WTC11 (cell line): ENCODE measurements at regions not wholly inside any gene's neighbourhood (a gene's known extent, or its start where the extent isn't known, plus 50 kb on each side); places are given as distances from the start of the nearest gene placed in this dataset.

Experiments used
- ATAC-seq: fragments of 200-7000 bp; cut with Tn5 transposase; 2 replicates; pipeline ENCODE4 v1.10.0; 2021; ENCODE audit warnings: mild to moderate bottlenecking, moderate library complexity
- CTCF ChIA-PET: fragments of 300-600 bp; sonication (Branson Sonifier 250); formaldehyde crosslinking; loops from one replicate; lab custom pipeline; 2021; ENCODE audit warnings: antibody characterized with exemption; lab: Charles Lee
- POLR2A ChIA-PET: fragments of 350-600 bp; sonication (Branson Sonifier 250); formaldehyde crosslinking; loops from one replicate; lab custom pipeline; 2021; ENCODE audit warnings: antibody characterized with exemption; lab: Charles Lee
- DNase-seq: peaks from one replicate; pipeline ENCODE4 v3.0.0; 2021; ENCODE audit warnings: low spot score
- H3K27ac Mint-ChIP-seq: 2 replicates; pipeline ENCODE4 v1.8.0; 2021; ENCODE audit warnings: mixed read lengths
- H3K27me3 Mint-ChIP-seq: 2 replicates; pipeline ENCODE4 v1.8.0; 2021; ENCODE audit warnings: low read depth, mild to moderate bottlenecking, moderate library complexity, mixed read lengths
- H3K36me3 Mint-ChIP-seq: 2 replicates; pipeline ENCODE4 v1.8.0; 2021; ENCODE audit warnings: mixed read lengths
- H3K4me1 Mint-ChIP-seq: 2 replicates; pipeline ENCODE4 v1.8.0; 2022; ENCODE audit warnings: mixed read lengths
- H3K4me3 Mint-ChIP-seq: 2 replicates; pipeline ENCODE4 v1.8.0; 2021; ENCODE audit warnings: mild to moderate bottlenecking, moderate library complexity, mixed read lengths
- H3K9me3 Mint-ChIP-seq: 2 replicates; pipeline ENCODE4 v1.8.0; 2021; ENCODE audit warnings: mixed read lengths
- ARID4B ChIP-seq: sonication (generic); formaldehyde crosslinking; IDR thresholded peaks from 2 replicates; pipeline ENCODE4 v1.8.0; 2023; ENCODE audit warnings: missing genetic modification reagents, mild to moderate bottlenecking, borderline replicate concordance
- ATF6 ChIP-seq: sonication (generic); formaldehyde crosslinking; IDR thresholded peaks from 2 replicates; pipeline ENCODE4 v1.8.1; 2023; ENCODE audit warnings: mild to moderate bottlenecking, missing genetic modification reagents
- CBFB ChIP-seq: sonication (generic); formaldehyde crosslinking; IDR thresholded peaks from 2 replicates; pipeline ENCODE4 v1.8.1; 2022; ENCODE audit warnings: mild to moderate bottlenecking, low read depth, missing genetic modification reagents
- CREM ChIP-seq: sonication (generic); formaldehyde crosslinking; IDR thresholded peaks from 2 replicates; pipeline ENCODE4 v1.8.1; 2022; ENCODE audit warnings: mild to moderate bottlenecking, missing genetic modification reagents, moderate library complexity
- E2F4 ChIP-seq: sonication (generic); formaldehyde crosslinking; IDR thresholded peaks from 2 replicates; pipeline ENCODE4 v1.8.1; 2022; ENCODE audit warnings: low read depth, mild to moderate bottlenecking, moderate library complexity, missing genetic modification reagents, borderline replicate concordance
- ERG ChIP-seq: fragments of 250-450 bp; sonication (Bioruptor Pico); IDR thresholded peaks from 2 replicates; pipeline ENCODE4 v1.8.0; 2021; ENCODE audit warnings: mild to moderate bottlenecking
- ETV6 ChIP-seq: sonication (generic); formaldehyde crosslinking; IDR thresholded peaks from 2 replicates; pipeline ENCODE4 v1.8.1; 2022; ENCODE audit warnings: mild to moderate bottlenecking, missing genetic modification reagents
- FOXK1 ChIP-seq: sonication (generic); formaldehyde crosslinking; IDR thresholded peaks from 2 replicates; pipeline ENCODE4 v1.8.0; 2022; ENCODE audit warnings: mild to moderate bottlenecking, moderate library complexity, missing genetic modification reagents
- GABPB1 ChIP-seq: sonication (generic); formaldehyde crosslinking; IDR thresholded peaks from 2 replicates; pipeline ENCODE4 v1.8.1; 2023; ENCODE audit warnings: mild to moderate bottlenecking, missing genetic modification reagents
- IRF1 ChIP-seq: sonication (generic); formaldehyde crosslinking; IDR thresholded peaks from 2 replicates; pipeline ENCODE4 v1.8.0; 2023; ENCODE audit warnings: missing genetic modification reagents
- JAZF1 ChIP-seq: fragments of 250-450 bp; sonication (Bioruptor Pico); IDR thresholded peaks from 2 replicates; pipeline ENCODE4 v1.9.0; 2021; ENCODE audit warnings: moderate library complexity, mild to moderate bottlenecking, inconsistent platforms
- MXD4 ChIP-seq: fragments of 250-450 bp; sonication (Bioruptor Pico); IDR thresholded peaks from 2 replicates; pipeline ENCODE4 v1.8.0; 2021; ENCODE audit warnings: mild to moderate bottlenecking, moderate library complexity, borderline replicate concordance
- NFYB ChIP-seq: sonication (generic); formaldehyde crosslinking; conservative IDR thresholded peaks from 2 replicates; pipeline ENCODE4 v1.8.0; 2022; ENCODE audit warnings: low read depth, missing genetic modification reagents
- NR2C2 ChIP-seq: sonication (generic); formaldehyde crosslinking; IDR thresholded peaks from 2 replicates; pipeline ENCODE4 v1.8.0; 2022; ENCODE audit warnings: mild to moderate bottlenecking, missing genetic modification reagents
- NR3C1 ChIP-seq: sonication (generic); formaldehyde crosslinking; conservative IDR thresholded peaks from 2 replicates; pipeline ENCODE4 v1.8.1; 2023; ENCODE audit warnings: low read depth, mild to moderate bottlenecking, missing genetic modification reagents
- PRDM15 ChIP-seq: sonication (generic); formaldehyde crosslinking; IDR thresholded peaks from 2 replicates; pipeline ENCODE4 v1.8.0; 2022; ENCODE audit warnings: missing genetic modification reagents
- SMAD3 ChIP-seq: sonication (generic); formaldehyde crosslinking; IDR thresholded peaks from 2 replicates; pipeline ENCODE4 v1.8.0; 2022; ENCODE audit warnings: missing genetic modification reagents, mild to moderate bottlenecking, borderline replicate concordance
- USF1 ChIP-seq: sonication (generic); formaldehyde crosslinking; IDR thresholded peaks from 2 replicates; pipeline ENCODE4 v1.8.0; 2022; ENCODE audit warnings: mild to moderate bottlenecking, missing genetic modification reagents
- ZNF121 ChIP-seq: sonication (generic); formaldehyde crosslinking; IDR thresholded peaks from 2 replicates; pipeline ENCODE4 v1.8.0; 2023; ENCODE audit warnings: missing genetic modification reagents
- ZNF232 ChIP-seq: sonication (generic); formaldehyde crosslinking; IDR thresholded peaks from 2 replicates; pipeline ENCODE4 v1.8.0; 2022; ENCODE audit warnings: mild to moderate bottlenecking, missing genetic modification reagents
- ZNF263 ChIP-seq: sonication (generic); formaldehyde crosslinking; IDR thresholded peaks from 2 replicates; pipeline ENCODE4 v1.8.1; 2022; ENCODE audit warnings: low read depth, mild to moderate bottlenecking, moderate library complexity, missing genetic modification reagents
- ZNF317 ChIP-seq: sonication (generic); formaldehyde crosslinking; IDR thresholded peaks from 2 replicates; pipeline ENCODE4 v1.8.1; 2023; ENCODE audit warnings: low read depth, mild to moderate bottlenecking, moderate library complexity, missing genetic modification reagents, borderline replicate concordance
- ZNF396 ChIP-seq: fragments of 250-450 bp; sonication (Bioruptor Pico); IDR thresholded peaks from 2 replicates; pipeline ENCODE4 v1.8.0; 2021; ENCODE audit warnings: mild to moderate bottlenecking, moderate library complexity, borderline replicate concordance

- TF ChIP-seq CBFB (CRISPR knock-in tag) (no peak), NR3C1 (CRISPR knock-in tag) (no peak), ERG (CRISPR knock-in tag) (no peak), GABPB1 (CRISPR knock-in tag) (no peak), ZNF396 (CRISPR knock-in tag) (no peak), ZNF232 (no peak), NFYB (no peak)
Observed at GRCh38 chr2:83705146-83705545, 753.9 kb downstream of the SUCLG1 start (continued).

- no peaks in the 10 kb centered on the region for H3K36me3 Mint-ChIP-seq
- ChIA-PET CTCF (no interaction called here), POLR2A (no interaction called here)
- H3K27ac Mint-ChIP-seq = no peak overlapping the region
- no peaks in the 10 kb centered on the region for H3K27me3 Mint-ChIP-seq
- no peak overlapping the region for H3K4me3 Mint-ChIP-seq
- no peak for ATAC-seq
- TF ChIP-seq FOXK1 (CRISPR knock-in tag) (no peak), ZNF121 (CRISPR knock-in tag) (no peak), ARID4B (CRISPR knock-in tag) (no peak), IRF1 (no peak), SMAD3 (CRISPR knock-in tag) (no peak), JAZF1 (no peak), NR3C1 (CRISPR knock-in tag) (no peak), PRDM15 (no peak), CREM (no peak), NR2C2 (CRISPR knock-in tag) (no peak), ATF6 (CRISPR knock-in tag) (no peak), ZNF263 (no peak), ETV6 (CRISPR knock-in tag) (no peak), GABPB1 (CRISPR knock-in tag) (no peak), MXD4 (CRISPR knock-in tag) (no peak), E2F4 (CRISPR knock-in tag) (no peak), ZNF317 (CRISPR knock-in tag) (no peak), USF1 (CRISPR knock-in tag) (no peak)
- no peaks in the 10 kb centered on the region; the same call in 1 of the 2 replicates for H3K9me3 Mint-ChIP-seq
- DNase-seq = no peak
- no peaks in the 10 kb centered on the region for H3K4me1 Mint-ChIP-seq
Observed at GRCh38 chr2:83703598-83703997, 755.5 kb downstream of the SUCLG1 start.
